GM13976 (cell line): ENCODE measurements at regions not wholly inside any gene's neighbourhood (a gene's known extent, or its start where the extent isn't known, plus 50 kb on each side); places are given as distances from the start of the nearest gene placed in this dataset.

Experiments used
- DNase-seq: peaks from one replicate; pipeline ENCODE4 v3.0.0; 2012; ENCODE audit warnings: low spot score
- CTCF ChIP-seq: IDR thresholded peaks from 2 replicates; pipeline ENCODE4 v1.5.1; 2012; ENCODE audit warnings: borderline replicate concordance, mild to moderate bottlenecking; ENCODE audit not compliant: insufficient read depth; ENCODE audit errors: extremely low read depth, missing control alignments, control extremely low read depth
- in situ Hi-C: fragments of 300-500 bp; cut with MboI; formaldehyde crosslinking; loops from one replicate; pipeline ENCODE4 v1.12.0; 2022; ENCODE audit warnings: low sequenced_read_pairs, mixed read lengths, inconsistent platforms; ENCODE audit not compliant: unreplicated experiment

GRCh38 chr12:90854136-90854689 lies 100.8 kb downstream of the CCER1 start:
- TF ChIP-seq CTCF: peak; percentile 34
- in situ Hi-C loops: no loop called here
- peak; percentile 27 for DNase-seq

GRCh38 chr12:90851800-90852718 lies 102.9 kb downstream of the CCER1 start:
- TF ChIP-seq CTCF: no peak
- in situ Hi-C loops: no loop called here
- no peak for DNase-seq

GRCh38 chr12:90842477-90842876 lies 112.5 kb downstream of the CCER1 start:
- no peak for DNase-seq
- no peak for TF ChIP-seq CTCF
- in situ Hi-C loops: no loop called here

GRCh38 chr12:90841336-90841735 lies 113.6 kb downstream of the CCER1 start:
- in situ Hi-C loops: no loop called here
- no peak for TF ChIP-seq CTCF
- no peak for DNase-seq

GRCh38 chr12:90839346-90839745 lies 115.6 kb downstream of the CCER1 start:
- TF ChIP-seq CTCF: no peak
- in situ Hi-C loops: no loop called here
- DNase-seq: no peak

- no peak for TF ChIP-seq CTCF
- no peak for DNase-seq
- in situ Hi-C loops: no loop called here
Observed at GRCh38 chr12:90836689-90837088, 118.3 kb downstream of the CCER1 start.
